Stomach (tissue), 8 donors: ENCODE measurements at regions not wholly inside any gene's neighbourhood (a gene's known extent, or its start where the extent isn't known, plus 50 kb on each side); places are given as distances from the start of the nearest gene placed in this dataset.

Experiments
- DNase-seq, 2 donors: peaks; one replicate each; pipeline versions ENCODE4 v3.0.0 to v3.0.0-alpha.2; 2013 to 2019
- H3K27ac ChIP-seq, 5 donors: fragments of 200-600 bp in 4 of 5; sonication (generic) in 4 of 5; one replicate each; pipeline ENCODE4 v1.5.1; 2013 to 2019; ENCODE audit warnings: mild to moderate bottlenecking in 1 of 5, moderate library complexity in 1 of 5
- H3K27me3 ChIP-seq, 3 donors: fragments of 200-600 bp; sonication (generic); one replicate each; pipeline ENCODE4 v1.5.1; 2017 to 2019; ENCODE audit warnings: mixed run types in 1 of 3
- H3K36me3 ChIP-seq, 4 donors: fragments of 200-600 bp; sonication (generic); 1 replicate in 3 of 4; 2 replicates in 1 of 4; pipeline ENCODE4 v1.5.1; 2016 to 2019
- H3K4me1 ChIP-seq, 4 donors: fragments of 200-600 bp; sonication (generic); one replicate each; pipeline ENCODE4 v1.5.1; 2016 to 2019
- H3K4me3 ChIP-seq, 4 donors: fragments of 200-600 bp; sonication (generic) in 3 of 4; one replicate each; pipeline ENCODE4 v1.5.1; 2016 to 2019; ENCODE audit warnings: mild to moderate bottlenecking in 1 of 4
- H3K9me3 ChIP-seq, 4 donors: fragments of 200-600 bp; sonication (generic); one replicate each; pipeline ENCODE4 v1.5.1; 2016 to 2019
- CTCF ChIP-seq, 7 experiments: fragments of 450-650 bp in 4 of 7; fragments of 200-600 bp in 3 of 7; sonication (generic) in 3 of 7; IDR thresholded peaks; one replicate each; pipeline ENCODE4 v1.5.1; 2016 to 2019; ENCODE audit warnings: antibody characterized with exemption in 7 of 7, control low read depth in 2 of 7, mild to moderate bottlenecking in 1 of 7
- EP300 ChIP-seq: sonication (generic); formaldehyde crosslinking; IDR thresholded peaks from one replicate; pipeline ENCODE4 v1.6.1; 2017; ENCODE audit warnings: antibody characterized with exemption
- POLR2A ChIP-seq, 4 donors: fragments of 450-650 bp; IDR thresholded peaks; one replicate each; pipeline ENCODE4 v1.6.1; 2016; ENCODE audit warnings: antibody characterized with exemption in 4 of 4, control low read depth in 2 of 4, mild to moderate bottlenecking in 1 of 4, moderate library complexity in 1 of 4
- POLR2AphosphoS5 ChIP-seq, 3 donors: sonication (generic); formaldehyde crosslinking; IDR thresholded peaks; one replicate each; pipeline ENCODE4 v1.6.1; 2016; ENCODE audit warnings: antibody characterized with exemption in 3 of 3
- WGBS, 5 donors: extraction: QIAGEN DNeasy Blood & Tissue Kit in 3 of 5; methylation state at CpG; one replicate each; pipeline versions ENCODE4 v1.1.5 to v1.1.7; 2013 to 2018; 5-methylcytosine and 5-hydroxymethylcytosine counted together
- intact Hi-C: fragments of 100-400 bp; cut with DNase I; formaldehyde crosslinking; loops from one replicate; pipeline ENCODE4 v1.15.1; 2023; ENCODE audit warnings: low total_unique reads
- donor health status: healthy with polysubstance abuse.
- donor health status: Bipolar disorder and iron deficiency.
- donor health status: healthy.

- Histone ChIP-seq H3K4me3 (no peak overlapping the region), H3K27ac (peak overlapping the region in 2 of 5 donors; percentile 13 to 44), H3K36me3 (no peaks in the 10 kb centered on the region), H3K27me3 (no peaks in the 10 kb centered on the region), H3K9me3 (no peaks in the 10 kb centered on the region), H3K4me1 (peaks cover 7 to 31% (median 16%) of the 10 kb centered on the region in 4 donors)
- DNase-seq = peak in 1 of 2 donors; percentile 65
- intact Hi-C loops = no loop called here
- 24 to 37% (median 32%) methylated on average over 12 of the region's 12 CpGs for WGBS, 5 donors
- no peak for TF ChIP-seq EP300
- TF ChIP-seq POLR2AphosphoS5 (IDR thresholded peaks at IDR 0.05) = no peak
- no peak for TF ChIP-seq POLR2A (IDR thresholded peaks at IDR 0.05)
- TF ChIP-seq CTCF (IDR thresholded peaks at IDR 0.05) = no peak
These were observed 337.5 kb downstream of the CXCL12 start for GRCh38 chr10:44047361-44047760.

GRCh38 chr10:44046605-44047004 lies 338.3 kb downstream of the CXCL12 start:
- TF ChIP-seq POLR2AphosphoS5 (IDR thresholded peaks at IDR 0.05) = no peak
- TF ChIP-seq CTCF (IDR thresholded peaks at IDR 0.05) = peak in 2 of 7 experiments; percentile 13 to 31
- no peak for TF ChIP-seq EP300
- no peak for TF ChIP-seq POLR2A (IDR thresholded peaks at IDR 0.05)
- H3K27ac ChIP-seq = peak overlapping the region in 3 of 5 donors; percentile 13 to 44 (median 36)
- peaks cover 7 to 29% (median 16%) of the 10 kb centered on the region in 4 donors for H3K4me1 ChIP-seq
- peak; percentile 38 to 62 for DNase-seq
- H3K36me3 ChIP-seq = no peaks in the 10 kb centered on the region
- intact Hi-C loops = no loop called here
- no peaks in the 10 kb centered on the region for H3K27me3 ChIP-seq
- no peak overlapping the region for H3K4me3 ChIP-seq
- H3K9me3 ChIP-seq = no peaks in the 10 kb centered on the region
- WGBS, 5 donors = 11 to 43% (median 21%) methylated on average over 5 of the region's 5 CpGs

GRCh38 chr10:44045020-44045419 lies 339.9 kb downstream of the CXCL12 start:
- Histone ChIP-seq H3K27ac (peak overlapping the region in 1 of 5 donors; percentile 51), H3K4me1 (peaks cover 7 to 22% (median 16%) of the 10 kb centered on the region in 4 donors), H3K27me3 (no peaks in the 10 kb centered on the region), H3K9me3 (no peaks in the 10 kb centered on the region), H3K4me3 (no peak overlapping the region), H3K36me3 (no peaks in the 10 kb centered on the region)
- peak in 1 of 2 donors; percentile 72 for DNase-seq
- intact Hi-C loops = no loop called here
- no peak for TF ChIP-seq EP300
- TF ChIP-seq CTCF (IDR thresholded peaks at IDR 0.05) = no peak
- TF ChIP-seq POLR2AphosphoS5 (IDR thresholded peaks at IDR 0.05) = no peak
- no peak for TF ChIP-seq POLR2A (IDR thresholded peaks at IDR 0.05)
- 67 to 75% (median 72%) methylated on average over 6 of the region's 6 CpGs for WGBS, 5 donors

GRCh38 chr10:44044549-44044948 lies 340.3 kb downstream of the CXCL12 start:
- no peaks in the 10 kb centered on the region for H3K27me3 ChIP-seq
- TF ChIP-seq POLR2A (IDR thresholded peaks at IDR 0.05) (no peak), CTCF (IDR thresholded peaks at IDR 0.05) (no peak), EP300 (no peak), POLR2AphosphoS5 (IDR thresholded peaks at IDR 0.05) (no peak)
- peak overlapping the region in 1 of 5 donors; percentile 51 for H3K27ac ChIP-seq
- intact Hi-C loops = no loop called here
- H3K9me3 ChIP-seq = no peaks in the 10 kb centered on the region
- DNase-seq = no peak
- H3K36me3 ChIP-seq = no peaks in the 10 kb centered on the region
- H3K4me1 ChIP-seq = peaks cover 7 to 22% (median 16%) of the 10 kb centered on the region in 4 donors
- no peak overlapping the region for H3K4me3 ChIP-seq
- WGBS, 5 donors = 79 to 88% (median 84%) methylated on average over 10 of the region's 10 CpGs
